HEK293 (cell line): ENCODE measurements at regions not wholly inside any gene's neighbourhood (a gene's known extent, or its start where the extent isn't known, plus 50 kb on each side); places are given as distances from the start of the nearest gene placed in this dataset.

Experiments used
- CTCF ChIA-PET: fragments of 350-600 bp; formaldehyde crosslinking; extraction: SDS; loops from one replicate; lab custom pipeline; 2021; ENCODE audit warnings: antibody characterized with exemption; lab: Yijun Ruan, JAX
- POLR2A ChIA-PET: fragments of 300-600 bp; formaldehyde crosslinking; extraction: SDS; loops from one replicate; lab custom pipeline; 2020; ENCODE audit warnings: antibody characterized with exemption, inconsistent platforms; lab: Yijun Ruan, JAX
- H3K27ac ChIP-seq: fragments of 200-500 bp; sonication (Bioruptor generic); 2 replicates; pipeline ENCODE4 v1.5.1; 2014; ENCODE audit warnings: low read depth, low read length, control low read depth, inconsistent platforms; ENCODE audit errors: extremely low read depth
- H3K36me3 ChIP-seq, 2 experiments: fragments of 200-500 bp in 1 of 2; sonication (Bioruptor generic) in 1 of 2; 1 replicate in 1 of 2; 2 replicates in 1 of 2; pipeline ENCODE4 v1.5.1; 2014 to 2017; ENCODE audit warnings: inconsistent platforms in 2 of 2, low read length in 2 of 2; ENCODE audit not compliant: control insufficient read depth in 2 of 2, insufficient read depth in 1 of 2
- H3K4me1 ChIP-seq: fragments of 200-500 bp; sonication (Bioruptor generic); 2 replicates; pipeline ENCODE4 v1.5.1; 2014; ENCODE audit warnings: mild to moderate bottlenecking, low read length, inconsistent platforms; ENCODE audit not compliant: control insufficient read depth, insufficient read depth
- H3K4me3 ChIP-seq: 2 replicates; pipeline ENCODE4 v1.5.1; 2011; ENCODE audit warnings: low read depth, mild to moderate bottlenecking, control low read depth, low read length, moderate library complexity
- H3K9me3 ChIP-seq: fragments of 200-500 bp; sonication (Bioruptor generic); 2 replicates; pipeline ENCODE4 v1.5.1; 2014; ENCODE audit warnings: low read depth, low read length, inconsistent platforms; ENCODE audit not compliant: control insufficient read depth, insufficient read depth
- GLI4 ChIP-seq: fragments of 450-650 bp; formaldehyde crosslinking; IDR thresholded peaks from 2 replicates; pipeline ENCODE4 v1.5.1; 2016; ENCODE audit warnings: missing biosample characterization, missing genetic modification characterization
- KLF16 ChIP-seq: fragments of 450-650 bp; formaldehyde crosslinking; IDR thresholded peaks from 2 replicates; pipeline ENCODE4 v1.5.1; 2017; ENCODE audit warnings: missing biosample characterization, missing genetic modification characterization
- KLF7 ChIP-seq: fragments of 450-650 bp; formaldehyde crosslinking; IDR thresholded peaks from 2 replicates; pipeline ENCODE4 v1.5.1; 2016; ENCODE audit warnings: missing biosample characterization, missing genetic modification characterization, borderline replicate concordance
- PATZ1 ChIP-seq: fragments of 450-650 bp; formaldehyde crosslinking; IDR thresholded peaks from 2 replicates; pipeline ENCODE4 v1.5.1; 2016; ENCODE audit warnings: missing biosample characterization, missing genetic modification characterization
- SALL2 ChIP-seq: fragments of 450-650 bp; formaldehyde crosslinking; IDR thresholded peaks from 2 replicates; pipeline ENCODE4 v1.5.0; 2017; ENCODE audit warnings: missing biosample characterization, mild to moderate bottlenecking, missing genetic modification characterization, borderline replicate concordance
- SCRT1 ChIP-seq: fragments of 450-650 bp; formaldehyde crosslinking; IDR thresholded peaks from 2 replicates; pipeline ENCODE4 v1.5.1; 2016; ENCODE audit warnings: missing biosample characterization, missing genetic modification characterization, borderline replicate concordance
- ZBTB49 ChIP-seq: fragments of 450-650 bp; formaldehyde crosslinking; IDR thresholded peaks from 2 replicates; pipeline ENCODE4 v1.5.1; 2016; ENCODE audit warnings: missing biosample characterization, missing genetic modification characterization, low read depth
- ZNF10 ChIP-seq: fragments of 450-650 bp; formaldehyde crosslinking; IDR thresholded peaks from 2 replicates; pipeline ENCODE4 v1.5.1; 2017; ENCODE audit warnings: missing biosample characterization, missing genetic modification characterization
- ZNF121 ChIP-seq: fragments of 450-650 bp; formaldehyde crosslinking; IDR thresholded peaks from 2 replicates; pipeline ENCODE4 v1.5.1; 2016; ENCODE audit warnings: missing biosample characterization, missing genetic modification characterization
- ZNF184 ChIP-seq: fragments of 450-650 bp; IDR thresholded peaks from 2 replicates; pipeline ENCODE4 v1.5.1; 2018; ENCODE audit warnings: missing biosample characterization, mild to moderate bottlenecking, missing genetic modification characterization
- ZNF214 ChIP-seq: fragments of 450-650 bp; formaldehyde crosslinking; IDR thresholded peaks from 2 replicates; pipeline ENCODE4 v1.5.1; 2017; ENCODE audit warnings: missing biosample characterization, mild to moderate bottlenecking, missing genetic modification characterization, borderline replicate concordance
- ZNF280C ChIP-seq: fragments of 450-650 bp; formaldehyde crosslinking; IDR thresholded peaks from 2 replicates; pipeline ENCODE4 v1.5.1; 2016; ENCODE audit warnings: missing biosample characterization, missing genetic modification characterization
- ZNF621 ChIP-seq: fragments of 450-650 bp; formaldehyde crosslinking; IDR thresholded peaks from 2 replicates; pipeline ENCODE4 v1.5.1; 2017; ENCODE audit warnings: missing biosample characterization, missing genetic modification characterization
- ZNF629 ChIP-seq: fragments of 450-650 bp; formaldehyde crosslinking; IDR thresholded peaks from 2 replicates; pipeline ENCODE4 v1.5.1; 2017; ENCODE audit warnings: missing biosample characterization, missing genetic modification characterization
- ZNF747 ChIP-seq: fragments of 450-650 bp; formaldehyde crosslinking; IDR thresholded peaks from 2 replicates; pipeline ENCODE4 v1.5.1; 2016; ENCODE audit warnings: missing biosample characterization, missing genetic modification characterization
- ZNF76 ChIP-seq: fragments of 450-650 bp; formaldehyde crosslinking; IDR thresholded peaks from 2 replicates; pipeline ENCODE4; 2016; ENCODE audit warnings: low read depth, missing biosample characterization, missing genetic modification characterization, borderline replicate concordance
- ZSCAN5A ChIP-seq: fragments of 450-650 bp; formaldehyde crosslinking; IDR thresholded peaks from 2 replicates; pipeline ENCODE4 v1.5.1; 2016; ENCODE audit warnings: missing biosample characterization, missing genetic modification characterization

- H3K9me3 ChIP-seq = no peaks in the 10 kb centered on the region
Measured at GRCh38 chr7:156177422-156178055, 365.3 kb upstream of the SHH start.

GRCh38 chr7:156176039-156176438 is 363.8 kb upstream of the SHH start:
- Histone ChIP-seq H3K27ac (no peak overlapping the region), H3K4me1 (no peaks in the 10 kb centered on the region), H3K9me3 (no peaks in the 10 kb centered on the region), H3K36me3 (no peaks in the 10 kb centered on the region), H3K4me3 (no peak overlapping the region)
- POLR2A ChIA-PET = no interaction called here
- CTCF ChIA-PET = no interaction called here
- no peak for TF ChIP-seq ZNF10 (tag by site-specific recombination)
- TF ChIP-seq SCRT1 (tag by site-specific recombination) = no peak

More at GRCh38 chr7:156177422-156178055, 365.3 kb upstream of the SHH start:
- H3K4me1 ChIP-seq = no peaks in the 10 kb centered on the region
- ChIA-PET CTCF (interaction anchor here (0.6 kb wide), 1 partner anchor 14 kb away, joined by 4 read pairs; no protein-coding TSS in a partner anchor), POLR2A (no interaction called here)
- H3K27ac ChIP-seq = no peak overlapping the region
- no peak for TF ChIP-seq ZNF76 (tag by site-specific recombination)
- no peak for TF ChIP-seq ZNF629 (tag by site-specific recombination)
- TF ChIP-seq ZBTB49 (tag by site-specific recombination) = no peak
- no peak for TF ChIP-seq PATZ1
- TF ChIP-seq ZSCAN5A (tag by site-specific recombination) = no peak
- no peak for TF ChIP-seq SALL2 (tag by site-specific recombination)
- TF ChIP-seq ZNF621 = no peak
- no peak overlapping the region for H3K4me3 ChIP-seq
- H3K36me3 ChIP-seq = no peaks in the 10 kb centered on the region

GRCh38 chr7:156175003-156175402 is 362.7 kb upstream of the SHH start:
- Histone ChIP-seq H3K4me3 (no peak overlapping the region), H3K4me1 (no peaks in the 10 kb centered on the region), H3K9me3 (no peaks in the 10 kb centered on the region), H3K27ac (no peak overlapping the region), H3K36me3 (no peaks in the 10 kb centered on the region)
- ChIA-PET POLR2A (no interaction called here), CTCF (no interaction called here)
- TF ChIP-seq KLF16 (tag by site-specific recombination) (no peak), GLI4 (tag by site-specific recombination) (0 out of 2 replicates have a peak, but pooled peaks have one; percentile 74)

GRCh38 chr7:156174428-156174827 is 362.2 kb upstream of the SHH start:
- TF ChIP-seq ZNF280C (tag by site-specific recombination) (no peak), ZNF214 (tag by site-specific recombination) (no peak), ZNF121 (no peak), ZNF747 (tag by site-specific recombination) (no peak), KLF7 (tag by site-specific recombination) (no peak), ZNF184 (tag by site-specific recombination) (no peak)
- ChIA-PET POLR2A (no interaction called here), CTCF (no interaction called here)
- Histone ChIP-seq H3K4me3 (no peak overlapping the region), H3K27ac (no peak overlapping the region), H3K4me1 (no peaks in the 10 kb centered on the region), H3K36me3 (no peaks in the 10 kb centered on the region), H3K9me3 (no peaks in the 10 kb centered on the region)
